ENCODE measurements at regions not wholly inside any gene's neighbourhood (a gene's known extent, or its start where the extent isn't known, plus 50 kb on each side); places are given as distances from the start of the nearest gene placed in this dataset.
"Not testable (repeated sequence)": the region's sequence is repeated elsewhere in the genome, so short reads cannot be mapped to it uniquely, and the experiment has no call there.

GRCh38 chr11:19614370-19614940 lies 98.2 kb upstream of the NAV2 start:
- no peak for DNase-seq (ENCODE audit: low read depth)
- TF ChIP-seq CTCF (IDR thresholded peaks at IDR 0.05; ENCODE audit: low read length, missing control alignments), result no peak
- no peak overlapping the region for H3K4me3 ChIP-seq (replicated peaks; ENCODE audit: low read depth, low read length)

GRCh38 chr11:19612025-19612424 lies 100.6 kb upstream of the NAV2 start:
- not testable (repeated sequence) for DNase-seq (ENCODE audit: low read depth); H3K4me3 ChIP-seq (replicated peaks; ENCODE audit: low read depth, low read length)

- peak; percentile 30 for DNase-seq (ENCODE audit: low read depth)
- no peak for TF ChIP-seq CTCF (IDR thresholded peaks at IDR 0.05; ENCODE audit: low read length, missing control alignments)
Observed at GRCh38 chr11:19607656-19608360, 104.8 kb upstream of the NAV2 start.

GRCh38 chr11:19606856-19607655 lies 105.6 kb upstream of the NAV2 start:
- no peak for TF ChIP-seq CTCF (IDR thresholded peaks at IDR 0.05; ENCODE audit: low read length, missing control alignments)
- H3K4me3 ChIP-seq (replicated peaks; ENCODE audit: low read depth, low read length), result no peak overlapping the region
- no peak for DNase-seq (ENCODE audit: low read depth)

More at GRCh38 chr11:19607656-19608360, 104.8 kb upstream of the NAV2 start:
- no peak overlapping the region for H3K4me3 ChIP-seq (replicated peaks; ENCODE audit: low read depth, low read length)

GRCh38 chr11:19605520-19606371 lies 106.9 kb upstream of the NAV2 start:
- TF ChIP-seq CTCF (IDR thresholded peaks at IDR 0.05; ENCODE audit: low read length, missing control alignments), result no peak
- DNase-seq (ENCODE audit: low read depth), result peak; percentile 88
- no peak overlapping the region for H3K4me3 ChIP-seq (replicated peaks; ENCODE audit: low read depth, low read length)

GRCh38 chr11:19604679-19605375 lies 107.8 kb upstream of the NAV2 start:
- no peak overlapping the region for H3K4me3 ChIP-seq (replicated peaks; ENCODE audit: low read depth, low read length)
- no peak for DNase-seq (ENCODE audit: low read depth)
- TF ChIP-seq CTCF (IDR thresholded peaks at IDR 0.05; ENCODE audit: low read length, missing control alignments), result no peak
